KOPT-K1 (cell line): ENCODE measurements at regions not wholly inside any gene's neighbourhood (a gene's known extent, or its start where the extent isn't known, plus 50 kb on each side); places are given as distances from the start of the nearest gene placed in this dataset.

ENCODE experiments used
- H3K27ac ChIP-seq: fragments of 200-600 bp; sonication (generic); 2 replicates; pipeline ENCODE4 v1.5.1; 2016; ENCODE audit warnings: antibody characterized with exemption, mild to moderate bottlenecking, low read depth, low read length; ENCODE audit not compliant: poor library complexity, severe bottlenecking
- H3K36me3 ChIP-seq: fragments of 200-600 bp; sonication (generic); 2 replicates; pipeline ENCODE4 v1.5.1; 2017; ENCODE audit warnings: antibody characterized with exemption, mild to moderate bottlenecking, low read length, moderate library complexity; ENCODE audit not compliant: insufficient read depth
- H3K9me3 ChIP-seq: fragments of 200-600 bp; sonication (generic); 2 replicates; pipeline ENCODE4 v1.5.1; 2017; ENCODE audit warnings: antibody characterized with exemption, low read length, mild to moderate bottlenecking; ENCODE audit not compliant: insufficient read depth, poor library complexity, severe bottlenecking

GRCh38 chr20:48432494-48432832, 395.3 kb downstream of the PREX1 start:
- no peaks in the 10 kb centered on the region for H3K36me3 ChIP-seq
- H3K27ac ChIP-seq, result no peak overlapping the region
- H3K9me3 ChIP-seq, result no peaks in the 10 kb centered on the region

- H3K9me3 ChIP-seq, result no peaks in the 10 kb centered on the region
- H3K36me3 ChIP-seq, result no peaks in the 10 kb centered on the region
- no peak overlapping the region for H3K27ac ChIP-seq
Measured at GRCh38 chr20:48431653-48432493, 395.9 kb downstream of the PREX1 start.

- no peak overlapping the region for H3K27ac ChIP-seq
- H3K36me3 ChIP-seq, result no peaks in the 10 kb centered on the region
- no peaks in the 10 kb centered on the region for H3K9me3 ChIP-seq
Measured at GRCh38 chr20:48426630-48427029, 401.2 kb downstream of the PREX1 start.

GRCh38 chr20:48425817-48426612, 401.8 kb downstream of the PREX1 start:
- no peaks in the 10 kb centered on the region for H3K36me3 ChIP-seq
- no peaks in the 10 kb centered on the region for H3K9me3 ChIP-seq
- no peak overlapping the region for H3K27ac ChIP-seq

GRCh38 chr20:48425321-48425720, 402.5 kb downstream of the PREX1 start:
- Histone ChIP-seq H3K36me3 (no peaks in the 10 kb centered on the region), H3K27ac (no peak overlapping the region), H3K9me3 (no peaks in the 10 kb centered on the region)

- no peak overlapping the region for H3K27ac ChIP-seq
- no peaks in the 10 kb centered on the region for H3K9me3 ChIP-seq
- no peaks in the 10 kb centered on the region for H3K36me3 ChIP-seq
Measured at GRCh38 chr20:48422242-48422960, 405.4 kb downstream of the PREX1 start.

GRCh38 chr20:48421547-48421946, 406.3 kb downstream of the PREX1 start:
- Histone ChIP-seq H3K36me3 (no peaks in the 10 kb centered on the region), H3K27ac (no peak overlapping the region), H3K9me3 (no peaks in the 10 kb centered on the region)

GRCh38 chr20:48420176-48420575, 407.6 kb downstream of the PREX1 start:
- H3K36me3 ChIP-seq, result no peaks in the 10 kb centered on the region
- H3K9me3 ChIP-seq, result no peaks in the 10 kb centered on the region
- H3K27ac ChIP-seq, result no peak overlapping the region

- no peaks in the 10 kb centered on the region for H3K36me3 ChIP-seq
- H3K27ac ChIP-seq, result no peak overlapping the region
Measured at GRCh38 chr20:48419173-48419572, 408.6 kb downstream of the PREX1 start.

GRCh38 chr20:48416002-48416401, 411.8 kb downstream of the PREX1 start:
- H3K27ac ChIP-seq, result no peak overlapping the region
- H3K36me3 ChIP-seq, result no peaks in the 10 kb centered on the region
- no peaks in the 10 kb centered on the region for H3K9me3 ChIP-seq

More at GRCh38 chr20:48419173-48419572, 408.6 kb downstream of the PREX1 start:
- no peaks in the 10 kb centered on the region for H3K9me3 ChIP-seq

GRCh38 chr20:48414786-48415185, 413.0 kb downstream of the PREX1 start:
- H3K9me3 ChIP-seq, result no peaks in the 10 kb centered on the region
- no peaks in the 10 kb centered on the region for H3K36me3 ChIP-seq
- no peak overlapping the region for H3K27ac ChIP-seq

- Histone ChIP-seq H3K9me3 (no peaks in the 10 kb centered on the region), H3K27ac (no peak overlapping the region), H3K36me3 (no peaks in the 10 kb centered on the region)
Measured at GRCh38 chr20:48411919-48412522, 415.8 kb downstream of the PREX1 start.

GRCh38 chr20:48411245-48411644, 416.6 kb downstream of the PREX1 start:
- no peaks in the 10 kb centered on the region for H3K36me3 ChIP-seq
- no peaks in the 10 kb centered on the region for H3K9me3 ChIP-seq
- no peak overlapping the region for H3K27ac ChIP-seq

- Histone ChIP-seq H3K36me3 (no peaks in the 10 kb centered on the region), H3K27ac (no peak overlapping the region), H3K9me3 (no peaks in the 10 kb centered on the region)
Measured at GRCh38 chr20:48409055-48409615, 418.7 kb downstream of the PREX1 start.
